GM23338 (cell line): ENCODE measurements at regions not wholly inside any gene's neighbourhood (a gene's known extent, or its start where the extent isn't known, plus 50 kb on each side); places are given as distances from the start of the nearest gene placed in this dataset.

Source experiments
- CREB1 ChIP-seq: fragments of 250-450 bp; sonication (Bioruptor Pico); IDR thresholded peaks from 2 replicates; pipeline ENCODE4 v1.5.0; 2020; ENCODE audit warnings: low read depth, mild to moderate bottlenecking, moderate library complexity
- EZH2 ChIP-seq: fragments of 200-600 bp; sonication (generic); IDR thresholded peaks from one replicate; pipeline ENCODE4 v1.8.0; 2017; ENCODE audit warnings: antibody characterized with exemption, mild to moderate bottlenecking, low read depth; ENCODE audit not compliant: unreplicated experiment
- EZH2phosphoT487 ChIP-seq: fragments of 200-600 bp; sonication (generic); IDR thresholded peaks from one replicate; pipeline ENCODE4 v1.8.1; 2018; ENCODE audit warnings: antibody characterized with exemption; ENCODE audit not compliant: unreplicated experiment
- JUNB ChIP-seq: IDR thresholded peaks from one replicate; pipeline ENCODE4 v1.6.1; 2016; ENCODE audit warnings: antibody characterized with exemption; ENCODE audit not compliant: unreplicated experiment
- NANOG ChIP-seq: IDR thresholded peaks from 2 replicates; pipeline ENCODE4 v1.6.1; 2016; ENCODE audit warnings: antibody characterized with exemption, borderline replicate concordance
- POLR2AphosphoS5 ChIP-seq: IDR thresholded peaks from 2 replicates; pipeline ENCODE4 v1.6.1; 2016; ENCODE audit warnings: antibody characterized with exemption, low read depth
- STAT1 ChIP-seq: IDR thresholded peaks from one replicate; pipeline ENCODE4 v1.6.1; 2016; ENCODE audit warnings: antibody characterized with exemption; ENCODE audit not compliant: unreplicated experiment
- ZNF114 ChIP-seq: fragments of 250-450 bp; sonication (Bioruptor Pico); IDR thresholded peaks from 2 replicates; pipeline ENCODE4 v1.5.0; 2020; ENCODE audit warnings: mild to moderate bottlenecking, moderate library complexity
- ZNF331 ChIP-seq: fragments of 250-450 bp; sonication (Bioruptor Pico); IDR thresholded peaks from 2 replicates; pipeline ENCODE4 v1.5.0; 2020; ENCODE audit warnings: low read depth, mild to moderate bottlenecking, moderate library complexity
- TF ChIP-seq, protein P1 (sequence below), 2 experiments: fragments of 200-600 bp in 1 of 2; sonication (generic) in 1 of 2; conservative IDR thresholded peaks; 2 replicates each; pipeline versions ENCODE4 v1.5.1 to v1.6.1; 2016 to 2017; ENCODE audit warnings: antibody characterized with exemption in 2 of 2, low read depth in 2 of 2, mild to moderate bottlenecking in 2 of 2, moderate library complexity in 1 of 2
- TF ChIP-seq, protein P2 (sequence below): IDR thresholded peaks from one replicate; pipeline ENCODE4 v1.6.1; 2018; ENCODE audit warnings: antibody characterized with exemption; ENCODE audit not compliant: unreplicated experiment
- TF ChIP-seq, protein P3 (sequence below): IDR thresholded peaks from 2 replicates; pipeline ENCODE4 v1.6.1; 2016; ENCODE audit warnings: antibody characterized with exemption
- TF ChIP-seq, protein P4 (sequence below): fragments of 250-450 bp; sonication (Bioruptor Pico); IDR thresholded peaks from 2 replicates; pipeline ENCODE4 v1.5.0; 2020; ENCODE audit warnings: mild to moderate bottlenecking, moderate library complexity

DNA sequence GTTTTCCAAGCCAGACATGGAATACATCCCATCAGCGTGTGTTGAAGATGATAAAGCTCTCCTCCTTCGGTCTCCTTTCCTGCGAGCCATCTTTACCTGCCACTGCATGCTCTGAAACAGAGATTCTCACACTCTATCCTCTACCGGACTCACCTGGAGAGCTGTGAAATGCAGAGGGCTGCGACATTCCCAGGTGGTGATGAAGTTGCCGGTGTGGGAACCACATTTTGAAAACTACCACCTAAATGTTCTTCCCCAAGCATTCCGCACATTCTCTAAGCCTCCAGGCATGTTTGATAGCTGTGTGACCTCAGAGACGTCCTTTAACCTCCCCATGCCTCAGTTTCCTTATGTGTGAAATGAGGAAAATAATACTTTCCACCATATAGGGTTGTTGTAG lies 226.2 kb upstream of the RAB6C start:
- TF ChIP-seq, protein P1, sequence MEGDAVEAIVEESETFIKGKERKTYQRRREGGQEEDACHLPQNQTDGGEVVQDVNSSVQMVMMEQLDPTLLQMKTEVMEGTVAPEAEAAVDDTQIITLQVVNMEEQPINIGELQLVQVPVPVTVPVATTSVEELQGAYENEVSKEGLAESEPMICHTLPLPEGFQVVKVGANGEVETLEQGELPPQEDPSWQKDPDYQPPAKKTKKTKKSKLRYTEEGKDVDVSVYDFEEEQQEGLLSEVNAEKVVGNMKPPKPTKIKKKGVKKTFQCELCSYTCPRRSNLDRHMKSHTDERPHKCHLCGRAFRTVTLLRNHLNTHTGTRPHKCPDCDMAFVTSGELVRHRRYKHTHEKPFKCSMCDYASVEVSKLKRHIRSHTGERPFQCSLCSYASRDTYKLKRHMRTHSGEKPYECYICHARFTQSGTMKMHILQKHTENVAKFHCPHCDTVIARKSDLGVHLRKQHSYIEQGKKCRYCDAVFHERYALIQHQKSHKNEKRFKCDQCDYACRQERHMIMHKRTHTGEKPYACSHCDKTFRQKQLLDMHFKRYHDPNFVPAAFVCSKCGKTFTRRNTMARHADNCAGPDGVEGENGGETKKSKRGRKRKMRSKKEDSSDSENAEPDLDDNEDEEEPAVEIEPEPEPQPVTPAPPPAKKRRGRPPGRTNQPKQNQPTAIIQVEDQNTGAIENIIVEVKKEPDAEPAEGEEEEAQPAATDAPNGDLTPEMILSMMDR (conservative IDR thresholded peaks at IDR 0.05; ENCODE audit: low read depth in 2 of 2) = no peak
- TF ChIP-seq EZH2 (no peak), EZH2phosphoT487 (no peak), STAT1 (no peak), POLR2AphosphoS5 (no peak), CREB1 (CRISPR knock-in tag) (no peak), JUNB (no peak), ZNF331 (CRISPR knock-in tag) (no peak), NANOG (no peak), ZNF114 (CRISPR knock-in tag) (no peak)
- TF ChIP-seq, protein P2, sequence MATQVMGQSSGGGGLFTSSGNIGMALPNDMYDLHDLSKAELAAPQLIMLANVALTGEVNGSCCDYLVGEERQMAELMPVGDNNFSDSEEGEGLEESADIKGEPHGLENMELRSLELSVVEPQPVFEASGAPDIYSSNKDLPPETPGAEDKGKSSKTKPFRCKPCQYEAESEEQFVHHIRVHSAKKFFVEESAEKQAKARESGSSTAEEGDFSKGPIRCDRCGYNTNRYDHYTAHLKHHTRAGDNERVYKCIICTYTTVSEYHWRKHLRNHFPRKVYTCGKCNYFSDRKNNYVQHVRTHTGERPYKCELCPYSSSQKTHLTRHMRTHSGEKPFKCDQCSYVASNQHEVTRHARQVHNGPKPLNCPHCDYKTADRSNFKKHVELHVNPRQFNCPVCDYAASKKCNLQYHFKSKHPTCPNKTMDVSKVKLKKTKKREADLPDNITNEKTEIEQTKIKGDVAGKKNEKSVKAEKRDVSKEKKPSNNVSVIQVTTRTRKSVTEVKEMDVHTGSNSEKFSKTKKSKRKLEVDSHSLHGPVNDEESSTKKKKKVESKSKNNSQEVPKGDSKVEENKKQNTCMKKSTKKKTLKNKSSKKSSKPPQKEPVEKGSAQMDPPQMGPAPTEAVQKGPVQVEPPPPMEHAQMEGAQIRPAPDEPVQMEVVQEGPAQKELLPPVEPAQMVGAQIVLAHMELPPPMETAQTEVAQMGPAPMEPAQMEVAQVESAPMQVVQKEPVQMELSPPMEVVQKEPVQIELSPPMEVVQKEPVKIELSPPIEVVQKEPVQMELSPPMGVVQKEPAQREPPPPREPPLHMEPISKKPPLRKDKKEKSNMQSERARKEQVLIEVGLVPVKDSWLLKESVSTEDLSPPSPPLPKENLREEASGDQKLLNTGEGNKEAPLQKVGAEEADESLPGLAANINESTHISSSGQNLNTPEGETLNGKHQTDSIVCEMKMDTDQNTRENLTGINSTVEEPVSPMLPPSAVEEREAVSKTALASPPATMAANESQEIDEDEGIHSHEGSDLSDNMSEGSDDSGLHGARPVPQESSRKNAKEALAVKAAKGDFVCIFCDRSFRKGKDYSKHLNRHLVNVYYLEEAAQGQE = no peak
- TF ChIP-seq, protein P3, sequence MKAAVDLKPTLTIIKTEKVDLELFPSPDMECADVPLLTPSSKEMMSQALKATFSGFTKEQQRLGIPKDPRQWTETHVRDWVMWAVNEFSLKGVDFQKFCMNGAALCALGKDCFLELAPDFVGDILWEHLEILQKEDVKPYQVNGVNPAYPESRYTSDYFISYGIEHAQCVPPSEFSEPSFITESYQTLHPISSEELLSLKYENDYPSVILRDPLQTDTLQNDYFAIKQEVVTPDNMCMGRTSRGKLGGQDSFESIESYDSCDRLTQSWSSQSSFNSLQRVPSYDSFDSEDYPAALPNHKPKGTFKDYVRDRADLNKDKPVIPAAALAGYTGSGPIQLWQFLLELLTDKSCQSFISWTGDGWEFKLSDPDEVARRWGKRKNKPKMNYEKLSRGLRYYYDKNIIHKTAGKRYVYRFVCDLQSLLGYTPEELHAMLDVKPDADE = no peak
- TF ChIP-seq, protein P4, sequence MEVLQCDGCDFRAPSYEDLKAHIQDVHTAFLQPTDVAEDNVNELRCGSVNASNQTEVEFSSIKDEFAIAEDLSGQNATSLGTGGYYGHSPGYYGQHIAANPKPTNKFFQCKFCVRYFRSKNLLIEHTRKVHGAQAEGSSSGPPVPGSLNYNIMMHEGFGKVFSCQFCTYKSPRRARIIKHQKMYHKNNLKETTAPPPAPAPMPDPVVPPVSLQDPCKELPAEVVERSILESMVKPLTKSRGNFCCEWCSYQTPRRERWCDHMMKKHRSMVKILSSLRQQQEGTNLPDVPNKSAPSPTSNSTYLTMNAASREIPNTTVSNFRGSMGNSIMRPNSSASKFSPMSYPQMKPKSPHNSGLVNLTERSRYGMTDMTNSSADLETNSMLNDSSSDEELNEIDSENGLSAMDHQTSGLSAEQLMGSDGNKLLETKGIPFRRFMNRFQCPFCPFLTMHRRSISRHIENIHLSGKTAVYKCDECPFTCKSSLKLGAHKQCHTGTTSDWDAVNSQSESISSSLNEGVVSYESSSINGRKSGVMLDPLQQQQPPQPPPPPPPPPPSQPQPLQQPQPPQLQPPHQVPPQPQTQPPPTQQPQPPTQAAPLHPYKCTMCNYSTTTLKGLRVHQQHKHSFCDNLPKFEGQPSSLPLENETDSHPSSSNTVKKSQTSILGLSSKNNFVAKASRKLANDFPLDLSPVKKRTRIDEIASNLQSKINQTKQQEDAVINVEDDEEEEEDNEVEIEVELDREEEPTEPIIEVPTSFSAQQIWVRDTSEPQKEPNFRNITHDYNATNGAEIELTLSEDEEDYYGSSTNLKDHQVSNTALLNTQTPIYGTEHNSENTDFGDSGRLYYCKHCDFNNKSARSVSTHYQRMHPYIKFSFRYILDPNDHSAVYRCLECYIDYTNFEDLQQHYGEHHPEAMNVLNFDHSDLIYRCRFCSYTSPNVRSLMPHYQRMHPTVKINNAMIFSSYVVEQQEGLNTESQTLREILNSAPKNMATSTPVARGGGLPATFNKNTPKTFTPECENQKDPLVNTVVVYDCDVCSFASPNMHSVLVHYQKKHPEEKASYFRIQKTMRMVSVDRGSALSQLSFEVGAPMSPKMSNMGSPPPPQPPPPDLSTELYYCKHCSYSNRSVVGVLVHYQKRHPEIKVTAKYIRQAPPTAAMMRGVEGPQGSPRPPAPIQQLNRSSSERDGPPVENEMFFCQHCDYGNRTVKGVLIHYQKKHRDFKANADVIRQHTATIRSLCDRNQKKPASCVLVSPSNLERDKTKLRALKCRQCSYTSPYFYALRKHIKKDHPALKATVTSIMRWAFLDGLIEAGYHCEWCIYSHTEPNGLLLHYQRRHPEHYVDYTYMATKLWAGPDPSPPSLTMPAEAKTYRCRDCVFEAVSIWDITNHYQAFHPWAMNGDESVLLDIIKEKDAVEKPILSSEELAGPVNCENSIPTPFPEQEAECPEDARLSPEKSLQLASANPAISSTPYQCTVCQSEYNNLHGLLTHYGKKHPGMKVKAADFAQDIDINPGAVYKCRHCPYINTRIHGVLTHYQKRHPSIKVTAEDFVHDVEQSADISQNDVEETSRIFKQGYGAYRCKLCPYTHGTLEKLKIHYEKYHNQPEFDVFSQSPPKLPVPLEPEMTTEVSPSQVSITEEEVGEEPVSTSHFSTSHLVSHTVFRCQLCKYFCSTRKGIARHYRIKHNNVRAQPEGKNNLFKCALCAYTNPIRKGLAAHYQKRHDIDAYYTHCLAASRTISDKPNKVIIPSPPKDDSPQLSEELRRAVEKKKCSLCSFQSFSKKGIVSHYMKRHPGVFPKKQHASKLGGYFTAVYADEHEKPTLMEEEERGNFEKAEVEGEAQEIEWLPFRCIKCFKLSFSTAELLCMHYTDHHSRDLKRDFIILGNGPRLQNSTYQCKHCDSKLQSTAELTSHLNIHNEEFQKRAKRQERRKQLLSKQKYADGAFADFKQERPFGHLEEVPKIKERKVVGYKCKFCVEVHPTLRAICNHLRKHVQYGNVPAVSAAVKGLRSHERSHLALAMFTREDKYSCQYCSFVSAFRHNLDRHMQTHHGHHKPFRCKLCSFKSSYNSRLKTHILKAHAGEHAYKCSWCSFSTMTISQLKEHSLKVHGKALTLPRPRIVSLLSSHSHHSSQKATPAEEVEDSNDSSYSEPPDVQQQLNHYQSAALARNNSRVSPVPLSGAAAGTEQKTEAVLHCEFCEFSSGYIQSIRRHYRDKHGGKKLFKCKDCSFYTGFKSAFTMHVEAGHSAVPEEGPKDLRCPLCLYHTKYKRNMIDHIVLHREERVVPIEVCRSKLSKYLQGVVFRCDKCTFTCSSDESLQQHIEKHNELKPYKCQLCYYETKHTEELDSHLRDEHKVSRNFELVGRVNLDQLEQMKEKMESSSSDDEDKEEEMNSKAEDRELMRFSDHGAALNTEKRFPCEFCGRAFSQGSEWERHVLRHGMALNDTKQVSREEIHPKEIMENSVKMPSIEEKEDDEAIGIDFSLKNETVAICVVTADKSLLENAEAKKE = no peak
